Pancreas (tissue), 10 donors: ENCODE measurements at regions not wholly inside any gene's neighbourhood (a gene's known extent, or its start where the extent isn't known, plus 50 kb on each side); places are given as distances from the start of the nearest gene placed in this dataset.

Source experiments
- ATAC-seq, 4 donors: fragments of 200-7000 bp; cut with Tn5 transposase; one replicate each; pipeline versions ENCODE4 v1.8.0 to v1.9.1; 2020; ENCODE audit warnings: mild to moderate bottlenecking in 4 of 4, moderate library complexity in 4 of 4
- DNase-seq, 6 donors: peaks; one replicate each; pipeline ENCODE4 v3.0.0-alpha.2; 2020
- FAIRE-seq: peaks from 2 replicates; lab custom pipeline; 2012; peaks lifted over from hg19 to GRCh38; lab: Jason Lieb, UNC
- H3K27ac ChIP-seq, 4 donors: fragments of 200-600 bp; sonication (generic); 1 replicate in 3 of 4; 2 replicates in 1 of 4; pipeline versions ENCODE4 v1.5.0 to v1.8.0; 2020
- H3K27me3 ChIP-seq, 4 donors: fragments of 200-600 bp; one replicate each; pipeline ENCODE4 v1.8.0; 2021
- H3K36me3 ChIP-seq, 3 donors: fragments of 200-600 bp; sonication (generic) in 1 of 3; one replicate each; pipeline versions ENCODE4 v1.5.0 to v1.8.0; 2020 to 2021
- H3K4me1 ChIP-seq, 3 donors: fragments of 200-600 bp; one replicate each; pipeline ENCODE4 v1.8.0; 2021
- H3K4me3 ChIP-seq, 4 donors: fragments of 200-600 bp; sonication (generic) in 2 of 4; one replicate each; pipeline versions ENCODE4 v1.5.0 to v1.8.0; 2020 to 2021
- H3K9me3 ChIP-seq, 4 donors: fragments of 200-600 bp; one replicate each; pipeline ENCODE4 v1.8.0; 2021
- WGBS, 2 donors: extraction: QIAGEN DNeasy Blood & Tissue Kit; methylation state at CpG; one replicate each; pipeline ENCODE4 v1.1.7; 2013; 5-methylcytosine and 5-hydroxymethylcytosine counted together
- intact Hi-C, 3 donors: fragments of 100-400 bp; cut with DNase I; formaldehyde crosslinking; loops; one replicate each; pipeline versions ENCODE4 v1.11.1 to v1.14.2; 2022
- TF ChIP-seq, protein P1 (sequence below), 4 donors: fragments of 200-600 bp; sonication (generic) in 3 of 4; IDR thresholded peaks; one replicate each; pipeline versions ENCODE4 v1.5.0 to v1.8.0; 2021; ENCODE audit warnings: antibody characterized with exemption in 4 of 4
- donor health status: healthy with polysubstance abuse.
- donor health status: DM: no; HTN: no; CAD: no; lungs with moderate emphysema.
- donor health status: DM: no; HTN: no; CAD: no.
- donor health status: control.
- donor health status: control.
- donor health status: Bipolar disorder and iron deficiency.
- donor health status: DM: yes; HTN: yes; CAD: no.
- donor health status: DM: no; HTN: no; CAD: no.
- donor health status: DM: no; HTN: no; CAD: no.
- donor health status: DM: yes; HTN: yes; CAD: no.

DNA sequence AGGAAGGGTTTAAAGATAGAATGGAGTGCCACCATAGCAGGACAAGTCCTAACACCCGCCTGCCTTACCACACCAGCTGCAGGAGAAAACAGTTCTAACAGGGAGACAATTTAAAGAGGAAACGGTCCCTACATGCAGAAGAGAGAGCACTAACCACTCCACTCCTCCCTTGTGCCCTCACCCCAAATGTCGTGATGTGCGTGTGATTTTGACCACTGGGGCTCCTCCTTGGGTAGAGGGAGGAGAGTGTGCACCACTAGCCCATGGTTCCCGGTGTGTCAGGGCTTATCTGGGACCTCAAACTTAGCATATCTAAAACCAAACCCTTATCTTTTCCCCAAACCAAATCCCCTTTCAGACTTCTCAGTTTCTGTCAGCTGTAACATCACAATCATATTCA is 105.5 kb upstream of the CCDC68 start:
- intact Hi-C loops: no loop called here

DNA sequence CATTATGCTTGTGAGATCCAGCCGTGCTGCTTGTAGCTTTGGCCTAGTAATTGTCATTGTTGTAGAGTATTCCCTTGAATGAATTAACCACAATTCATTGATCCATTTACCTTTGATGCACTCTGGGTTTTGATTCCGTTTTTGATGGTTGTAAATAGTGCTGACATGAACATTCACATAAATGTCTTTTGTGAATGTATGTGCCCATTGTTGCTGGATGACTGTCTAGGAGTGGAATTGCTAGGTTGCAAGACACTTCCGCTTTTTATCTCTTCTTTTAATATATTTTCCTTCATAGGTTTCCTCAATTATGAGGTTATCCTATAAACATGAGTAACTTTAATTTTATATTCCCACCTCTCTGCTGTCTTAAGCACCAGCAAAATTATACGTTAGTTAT is 104.8 kb upstream of the CCDC68 start:
- H3K36me3 ChIP-seq: no peaks in the 10 kb centered on the region
- ATAC-seq (no peak), DNase-seq (no peak), FAIRE-seq (no peak)
- H3K4me3 ChIP-seq: no peak overlapping the region
- TF ChIP-seq, protein P1, sequence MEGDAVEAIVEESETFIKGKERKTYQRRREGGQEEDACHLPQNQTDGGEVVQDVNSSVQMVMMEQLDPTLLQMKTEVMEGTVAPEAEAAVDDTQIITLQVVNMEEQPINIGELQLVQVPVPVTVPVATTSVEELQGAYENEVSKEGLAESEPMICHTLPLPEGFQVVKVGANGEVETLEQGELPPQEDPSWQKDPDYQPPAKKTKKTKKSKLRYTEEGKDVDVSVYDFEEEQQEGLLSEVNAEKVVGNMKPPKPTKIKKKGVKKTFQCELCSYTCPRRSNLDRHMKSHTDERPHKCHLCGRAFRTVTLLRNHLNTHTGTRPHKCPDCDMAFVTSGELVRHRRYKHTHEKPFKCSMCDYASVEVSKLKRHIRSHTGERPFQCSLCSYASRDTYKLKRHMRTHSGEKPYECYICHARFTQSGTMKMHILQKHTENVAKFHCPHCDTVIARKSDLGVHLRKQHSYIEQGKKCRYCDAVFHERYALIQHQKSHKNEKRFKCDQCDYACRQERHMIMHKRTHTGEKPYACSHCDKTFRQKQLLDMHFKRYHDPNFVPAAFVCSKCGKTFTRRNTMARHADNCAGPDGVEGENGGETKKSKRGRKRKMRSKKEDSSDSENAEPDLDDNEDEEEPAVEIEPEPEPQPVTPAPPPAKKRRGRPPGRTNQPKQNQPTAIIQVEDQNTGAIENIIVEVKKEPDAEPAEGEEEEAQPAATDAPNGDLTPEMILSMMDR (IDR thresholded peaks at IDR 0.05): no peak
- no peak overlapping the region for H3K27ac ChIP-seq
- intact Hi-C loops: no loop called here
- no peaks in the 10 kb centered on the region for H3K4me1 ChIP-seq
- no peaks in the 10 kb centered on the region for H3K9me3 ChIP-seq
- H3K27me3 ChIP-seq: no peaks in the 10 kb centered on the region
- 63 to 70% methylated on average over 4 of the region's 4 CpGs for WGBS, 2 donors

More for the DNA sequence above, 105.5 kb upstream of the CCDC68 start:
- TF ChIP-seq, protein P1 (IDR thresholded peaks at IDR 0.05): no peak
- H3K27me3 ChIP-seq: no peaks in the 10 kb centered on the region
- no peaks in the 10 kb centered on the region for H3K4me1 ChIP-seq
- no peak overlapping the region for H3K27ac ChIP-seq
- no peaks in the 10 kb centered on the region for H3K9me3 ChIP-seq
- no peak overlapping the region for H3K4me3 ChIP-seq
- no peaks in the 10 kb centered on the region for H3K36me3 ChIP-seq
- no peak for FAIRE-seq
- WGBS, 2 donors: 66 to 77% methylated on average over 5 of the region's 5 CpGs
- DNase-seq: no peak
- ATAC-seq: no peak

DNA sequence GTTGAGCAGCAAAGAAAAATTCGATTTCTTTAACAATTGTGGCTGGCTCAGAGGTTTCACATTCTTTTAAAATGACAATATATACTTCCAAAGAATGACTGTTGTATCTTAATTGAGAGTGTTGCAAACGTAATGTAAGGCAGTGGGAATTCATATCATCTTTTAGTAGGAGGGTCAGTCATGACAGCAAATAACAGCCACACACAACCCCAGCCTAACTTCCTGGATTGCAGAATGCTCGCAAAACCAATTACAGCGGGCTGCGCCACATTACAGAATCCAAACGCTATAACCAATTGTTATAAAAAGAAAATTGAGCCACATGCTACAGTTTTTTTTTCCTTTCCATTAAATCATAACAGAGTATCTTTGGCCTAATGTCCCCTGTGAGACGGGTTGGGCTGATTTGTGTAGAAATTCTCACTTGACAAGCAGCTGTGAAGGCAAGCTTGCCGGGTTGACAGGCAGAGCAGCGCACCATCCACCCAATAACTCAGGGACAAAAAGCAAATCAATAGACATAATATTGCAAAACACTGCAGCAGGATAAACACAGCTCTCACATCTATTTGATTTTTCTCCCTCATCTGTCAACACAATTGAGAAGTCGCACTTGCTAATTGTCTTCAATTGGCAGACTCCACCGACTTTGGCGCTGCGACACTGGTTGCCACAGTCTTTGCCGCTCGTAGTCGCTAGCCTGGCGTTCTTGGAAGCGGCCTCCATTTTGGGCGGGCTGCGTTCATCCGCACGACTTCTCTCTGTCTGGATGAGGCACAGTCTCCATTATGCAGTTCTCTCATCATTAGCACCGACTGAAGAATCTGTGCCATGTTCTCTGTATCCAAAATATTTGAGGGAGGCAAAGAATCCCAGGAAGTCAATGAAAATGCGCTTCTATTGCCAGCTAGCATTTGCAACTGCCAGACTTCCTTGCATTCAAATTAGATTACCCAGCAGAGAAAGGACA is 95.0 kb upstream of the CCDC68 start:
- DNase-seq: no peak
- TF ChIP-seq, protein P1 (IDR thresholded peaks at IDR 0.05): no peak
- Histone ChIP-seq H3K4me1 (no peaks in the 10 kb centered on the region), H3K27ac (no peak overlapping the region), H3K36me3 (no peaks in the 10 kb centered on the region), H3K9me3 (no peaks in the 10 kb centered on the region), H3K4me3 (no peak overlapping the region), H3K27me3 (no peaks in the 10 kb centered on the region)
- WGBS, 2 donors: 77 to 83% methylated on average over 24 of the region's 24 CpGs
- no peak for FAIRE-seq
- ATAC-seq: no peak
- intact Hi-C loops: no loop called here

DNA sequence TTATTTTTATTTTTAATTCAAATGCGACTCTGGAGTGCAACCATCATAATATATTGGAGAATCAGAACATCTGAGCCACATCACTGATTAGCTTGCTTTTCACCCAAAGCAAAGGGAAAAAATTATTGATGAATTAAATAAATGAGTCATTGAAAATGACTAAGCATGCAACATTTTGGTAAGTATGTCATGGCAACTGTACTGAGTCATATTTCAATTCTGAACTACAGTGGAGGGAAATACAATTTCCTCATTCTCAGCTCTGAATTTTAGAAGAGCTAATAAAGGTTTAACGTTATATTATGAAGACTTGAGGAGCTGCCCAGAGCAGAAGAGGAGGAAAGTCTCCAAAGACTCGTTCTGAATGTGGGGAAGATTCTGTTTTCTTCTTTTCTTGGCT is 89.6 kb upstream of the CCDC68 start:
- no peak for DNase-seq
- intact Hi-C loops: no loop called here
- Histone ChIP-seq H3K27ac (no peak overlapping the region), H3K4me1 (no peaks in the 10 kb centered on the region), H3K9me3 (no peaks in the 10 kb centered on the region), H3K36me3 (no peaks in the 10 kb centered on the region), H3K4me3 (no peak overlapping the region), H3K27me3 (no peaks in the 10 kb centered on the region)
- TF ChIP-seq, protein P1 (IDR thresholded peaks at IDR 0.05): no peak
- WGBS, 2 donors: 51 to 74% methylated on average over 3 of the region's 3 CpGs
- no peak for ATAC-seq
- no peak for FAIRE-seq

DNA sequence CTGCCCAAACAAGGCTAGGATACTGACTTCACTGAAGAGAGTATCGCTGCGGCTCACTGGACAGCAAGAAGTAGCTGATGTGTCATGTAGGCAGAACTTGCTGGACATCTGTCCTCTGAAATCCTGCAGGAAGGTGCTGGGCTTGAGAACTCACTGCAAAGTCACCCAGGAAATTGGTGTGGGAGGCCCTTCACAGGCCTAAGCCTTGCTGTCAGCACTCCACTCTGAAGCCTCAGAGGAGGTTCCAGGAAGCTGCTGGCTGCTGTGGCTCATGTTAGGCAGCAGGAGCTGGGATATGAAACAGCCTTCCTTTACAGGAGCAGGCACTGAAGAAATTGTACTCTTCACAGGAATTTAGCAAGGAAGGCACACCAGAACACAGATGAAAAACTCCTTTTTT is 88.3 kb upstream of the CCDC68 start:
- DNase-seq: no peak
- 92 to 98% methylated on average over 2 of the region's 2 CpGs for WGBS, 2 donors
- FAIRE-seq: no peak
- H3K9me3 ChIP-seq: no peaks in the 10 kb centered on the region
- no peaks in the 10 kb centered on the region for H3K4me1 ChIP-seq
- no peak for ATAC-seq
- no peak overlapping the region for H3K27ac ChIP-seq
- intact Hi-C loops: no loop called here
- no peak overlapping the region for H3K4me3 ChIP-seq
- TF ChIP-seq, protein P1 (IDR thresholded peaks at IDR 0.05): no peak
- H3K36me3 ChIP-seq: no peaks in the 10 kb centered on the region
- H3K27me3 ChIP-seq: no peaks in the 10 kb centered on the region
